Nucleus accumbens (tissue), 56 donors: ENCODE measurements at regions not wholly inside any gene's neighbourhood (a gene's known extent, or its start where the extent isn't known, plus 50 kb on each side); places are given as distances from the start of the nearest gene placed in this dataset.

Source experiments
- DNase-seq, 56 donors: peaks; one replicate each; lab custom pipeline; 2025; lab: John Stamatoyannopoulos, UW

- peak in 53 of 56 donors; percentile 22 to 94 (median 72) for DNase-seq
These were observed 84.5 kb upstream of the PRNP start for GRCh38 chr20:4601630-4602296.

GRCh38 chr20:4600308-4601014, 85.8 kb upstream of the PRNP start:
- DNase-seq: no peak

GRCh38 chr20:4597215-4597614, 89.0 kb upstream of the PRNP start:
- no peak for DNase-seq

GRCh38 chr20:4593149-4593525, 93.1 kb upstream of the PRNP start:
- no peak for DNase-seq

GRCh38 chr20:4592316-4593148, 93.7 kb upstream of the PRNP start:
- DNase-seq: peak in 17 of 56 donors; percentile 5 to 65 (median 18)

- DNase-seq: no peak
These were observed 94.3 kb upstream of the PRNP start for GRCh38 chr20:4591975-4592315.

- DNase-seq: no peak
These were observed 100.5 kb upstream of the PRNP start for GRCh38 chr20:4585758-4586157.

- DNase-seq: no peak
These were observed 101.0 kb upstream of the PRNP start for GRCh38 chr20:4585104-4585753.

GRCh38 chr20:4584510-4584909, 101.7 kb upstream of the PRNP start:
- no peak for DNase-seq

- DNase-seq: no peak
These were observed 104.4 kb upstream of the PRNP start for GRCh38 chr20:4581838-4582237.

GRCh38 chr20:4578375-4578774, 107.9 kb upstream of the PRNP start:
- DNase-seq: no peak

- DNase-seq: no peak
These were observed 111.9 kb upstream of the PRNP start for GRCh38 chr20:4574356-4574690.

- DNase-seq: no peak
These were observed 112.5 kb upstream of the PRNP start for GRCh38 chr20:4573564-4574355.

GRCh38 chr20:4571759-4572531, 114.3 kb upstream of the PRNP start:
- no peak for DNase-seq

- DNase-seq: no peak
These were observed 116.4 kb upstream of the PRNP start for GRCh38 chr20:4569865-4570264.

- DNase-seq: no peak
These were observed 117.2 kb upstream of the PRNP start for GRCh38 chr20:4569092-4569491.

- no peak for DNase-seq
These were observed 117.8 kb upstream of the PRNP start for GRCh38 chr20:4568361-4568959.

GRCh38 chr20:4567170-4567569, 119.1 kb upstream of the PRNP start:
- no peak for DNase-seq

GRCh38 chr20:4563534-4563933, 122.7 kb upstream of the PRNP start:
- DNase-seq: no peak
